ENCODE measurements at regions not wholly inside any gene's neighbourhood (a gene's known extent, or its start where the extent isn't known, plus 50 kb on each side); places are given as distances from the start of the nearest gene placed in this dataset.
"Not testable (repeated sequence)": the region's sequence is repeated elsewhere in the genome, so short reads cannot be mapped to it uniquely, and the experiment has no call there.

GRCh38 chr5:72692651-72693442 is 123.6 kb upstream of the TNPO1 start:
- no peak for DNase-seq

GRCh38 chr5:72692231-72692637 is 124.2 kb upstream of the TNPO1 start:
- DNase-seq, result no peak

- no peak for DNase-seq
These were observed 124.7 kb upstream of the TNPO1 start for GRCh38 chr5:72691751-72692150.

GRCh38 chr5:72688916-72689315 is 127.5 kb upstream of the TNPO1 start:
- DNase-seq, result no peak

- no peak for DNase-seq
These were observed 129.2 kb upstream of the TNPO1 start for GRCh38 chr5:72687288-72687687.

GRCh38 chr5:72682561-72682960 is 133.9 kb upstream of the TNPO1 start:
- DNase-seq, result no peak

- DNase-seq, result no peak
These were observed 134.7 kb upstream of the TNPO1 start for GRCh38 chr5:72681781-72682180.

- DNase-seq, result no peak
These were observed 139.0 kb upstream of the TNPO1 start for GRCh38 chr5:72677447-72677846.

GRCh38 chr5:72676831-72677230 is 139.6 kb upstream of the TNPO1 start:
- not testable (repeated sequence) for DNase-seq

GRCh38 chr5:72673623-72674022 is 142.8 kb upstream of the TNPO1 start:
- DNase-seq, result no peak

GRCh38 chr5:72673180-72673579 is 143.3 kb upstream of the TNPO1 start:
- no peak for DNase-seq

GRCh38 chr5:72667708-72668107 is 148.8 kb upstream of the TNPO1 start:
- DNase-seq, result no peak

- no peak for DNase-seq
These were observed 153.5 kb upstream of the TNPO1 start for GRCh38 chr5:72662936-72663335.

- no peak for DNase-seq
These were observed 154.2 kb upstream of the TNPO1 start for GRCh38 chr5:72662305-72662704.

GRCh38 chr5:72661405-72661804 is 154.2 kb upstream of the ZNF366 start:
- DNase-seq, result no peak

- no peak for DNase-seq
These were observed 152.5 kb upstream of the ZNF366 start for GRCh38 chr5:72659726-72660125.

GRCh38 chr5:72658761-72659540 is 151.7 kb upstream of the ZNF366 start:
- DNase-seq, result no peak

GRCh38 chr5:72658161-72658560 is 151.0 kb upstream of the ZNF366 start:
- no peak for DNase-seq

- DNase-seq, result no peak
These were observed 149.7 kb upstream of the ZNF366 start for GRCh38 chr5:72656756-72657513.

- DNase-seq, result no peak
These were observed 149.1 kb upstream of the ZNF366 start for GRCh38 chr5:72656331-72656730.

- DNase-seq, result no peak
These were observed 147.0 kb upstream of the ZNF366 start for GRCh38 chr5:72654231-72654630.

- DNase-seq, result no peak
These were observed 146.4 kb upstream of the ZNF366 start for GRCh38 chr5:72653586-72653985.

GRCh38 chr5:72651779-72652178 is 144.6 kb upstream of the ZNF366 start:
- DNase-seq, result no peak

- DNase-seq, result no peak
These were observed 143.9 kb upstream of the ZNF366 start for GRCh38 chr5:72651109-72651508.
